Fibroblast of lung (primary cell): ENCODE measurements at regions not wholly inside any gene's neighbourhood (a gene's known extent, or its start where the extent isn't known, plus 50 kb on each side); places are given as distances from the start of the nearest gene placed in this dataset.
A peak's percentile ranks its signal among the peaks of the same experiment; 100 is the strongest.

Source experiments
- DNase-seq, 2 donors: peaks; one replicate each; pipeline versions ENCODE4 v3.0.0 to v3.0.0-alpha.2; 2010; ENCODE audit warnings: low read depth in 2 of 2
- H2AFZ ChIP-seq: 2 replicates; pipeline ENCODE4 v1.5.1; 2012; ENCODE audit warnings: low read length, control low read depth, inconsistent platforms
- H3K27ac ChIP-seq: 2 replicates; pipeline ENCODE4 v1.5.1; 2011; ENCODE audit warnings: low read length, control low read depth; ENCODE audit not compliant: insufficient read depth
- H3K27me3 ChIP-seq: 2 replicates; pipeline ENCODE4 v1.5.1; 2011; ENCODE audit warnings: mild to moderate bottlenecking, low read length; ENCODE audit not compliant: control insufficient read depth, insufficient read depth
- H3K36me3 ChIP-seq: 2 replicates; pipeline ENCODE4 v1.5.1; 2011; ENCODE audit warnings: low read length; ENCODE audit not compliant: control insufficient read depth, insufficient read depth
- H3K4me1 ChIP-seq: 2 replicates; pipeline ENCODE4 v1.5.1; 2011; ENCODE audit warnings: low read length; ENCODE audit not compliant: control insufficient read depth, insufficient read depth; ENCODE audit errors: extremely low read depth
- H3K4me2 ChIP-seq: 2 replicates; pipeline ENCODE4 v1.5.1; 2011; ENCODE audit warnings: low read length, control low read depth; ENCODE audit not compliant: insufficient read depth; ENCODE audit errors: extremely low read depth
- H3K4me3 ChIP-seq, 4 experiments: fragments of 200-600 bp in 1 of 4; sonication (generic) in 1 of 4; replicated peaks in 1 of 4; 2 replicates each; pipeline ENCODE4 v1.5.1; 2011 to 2016; ENCODE audit warnings: low read length in 4 of 4, low read depth in 3 of 4, mild to moderate bottlenecking in 3 of 4, control low read depth in 2 of 4, inconsistent platforms in 1 of 4, mixed read lengths in 1 of 4; ENCODE audit not compliant: insufficient read depth in 1 of 4; ENCODE audit errors: control extremely low read depth in 1 of 4
- H3K79me2 ChIP-seq: 2 replicates; pipeline ENCODE4 v1.5.1; 2012; ENCODE audit warnings: mild to moderate bottlenecking, low read length, inconsistent platforms; ENCODE audit not compliant: control insufficient read depth, insufficient read depth
- H3K9ac ChIP-seq: 2 replicates; pipeline ENCODE4 v1.5.1; 2011; ENCODE audit warnings: mild to moderate bottlenecking, low read length, control low read depth; ENCODE audit not compliant: insufficient read depth
- H3K9me3 ChIP-seq: 2 replicates; pipeline ENCODE4 v1.5.1; 2012; ENCODE audit warnings: low read depth, low read length; ENCODE audit not compliant: control insufficient read depth, insufficient read depth
- H4K20me1 ChIP-seq: 2 replicates; pipeline ENCODE4 v1.5.1; 2011; ENCODE audit warnings: low read length; ENCODE audit not compliant: control insufficient read depth, insufficient read depth; ENCODE audit errors: extremely low read depth
- CTCF ChIP-seq, 2 donors: IDR thresholded peaks in 1 of 2; conservative IDR thresholded peaks in 1 of 2; 1 replicate in 1 of 2; 2 replicates in 1 of 2; pipeline ENCODE4 v1.5.1; 2011 to 2012; ENCODE audit warnings: low read length in 2 of 2, control low read depth in 1 of 2, inconsistent platforms in 1 of 2, low read depth in 1 of 2, mild to moderate bottlenecking in 1 of 2
- EZH2 ChIP-seq: IDR thresholded peaks from 2 replicates; pipeline ENCODE4 v1.5.1; 2012; ENCODE audit warnings: low read length, control low read depth, mild to moderate bottlenecking; ENCODE audit errors: missing control alignments

GRCh38 chr3:59258550-59259260 lies 208.9 kb upstream of the CFAP20DC start:
- H2AFZ ChIP-seq: no peak overlapping the region
- H3K27ac ChIP-seq: no peak overlapping the region
- H3K27me3 ChIP-seq: no peaks in the 10 kb centered on the region
- H3K4me2 ChIP-seq: no peak overlapping the region
- no peak for TF ChIP-seq CTCF (conservative IDR thresholded peaks at IDR 0.05 in 1 of 2, IDR thresholded peaks at IDR 0.05 in 1 of 2; ENCODE audit: low read depth in 1 of 2, low read length in 2 of 2)
- TF ChIP-seq EZH2: no peak
- no peaks in the 10 kb centered on the region for H3K36me3 ChIP-seq
- H3K4me1 ChIP-seq: no peaks in the 10 kb centered on the region
- no peaks in the 10 kb centered on the region for H4K20me1 ChIP-seq
- no peaks in the 10 kb centered on the region for H3K9me3 ChIP-seq
- H3K79me2 ChIP-seq: no peaks in the 10 kb centered on the region
- no peak for DNase-seq
- no peak overlapping the region for H3K9ac ChIP-seq
- H3K4me3 ChIP-seq: no peak overlapping the region

- no peak overlapping the region for H2AFZ ChIP-seq
- TF ChIP-seq EZH2 (no peak), CTCF (conservative IDR thresholded peaks at IDR 0.05 in 1 of 2, IDR thresholded peaks at IDR 0.05 in 1 of 2; ENCODE audit: low read depth in 1 of 2, low read length in 2 of 2) (no peak)
- DNase-seq: peak in 1 of 2 donors; percentile 56
- H3K79me2 ChIP-seq: no peaks in the 10 kb centered on the region
- H3K9ac ChIP-seq: no peak overlapping the region
- H3K9me3 ChIP-seq: no peaks in the 10 kb centered on the region
- no peaks in the 10 kb centered on the region for H3K4me1 ChIP-seq
- H3K4me2 ChIP-seq: no peak overlapping the region
- no peaks in the 10 kb centered on the region for H3K27me3 ChIP-seq
- no peaks in the 10 kb centered on the region for H4K20me1 ChIP-seq
- no peak overlapping the region for H3K4me3 ChIP-seq
- no peaks in the 10 kb centered on the region for H3K36me3 ChIP-seq
- no peak overlapping the region for H3K27ac ChIP-seq
Observed at GRCh38 chr3:59257506-59257905, 207.7 kb upstream of the CFAP20DC start.

GRCh38 chr3:59256230-59256629 lies 206.4 kb upstream of the CFAP20DC start:
- Histone ChIP-seq H3K27ac (no peak overlapping the region), H4K20me1 (no peaks in the 10 kb centered on the region), H3K79me2 (no peaks in the 10 kb centered on the region), H3K4me2 (no peak overlapping the region), H3K36me3 (no peaks in the 10 kb centered on the region), H3K27me3 (no peaks in the 10 kb centered on the region), H3K9me3 (no peaks in the 10 kb centered on the region), H3K4me3 (no peak overlapping the region), H3K4me1 (no peaks in the 10 kb centered on the region), H2AFZ (no peak overlapping the region), H3K9ac (no peak overlapping the region)
- no peak for DNase-seq
- TF ChIP-seq EZH2: no peak
- TF ChIP-seq CTCF (conservative IDR thresholded peaks at IDR 0.05 in 1 of 2, IDR thresholded peaks at IDR 0.05 in 1 of 2; ENCODE audit: low read depth in 1 of 2, low read length in 2 of 2): no peak
